HG02763 (cell line): ENCODE measurements at regions not wholly inside any gene's neighbourhood (a gene's known extent, or its start where the extent isn't known, plus 50 kb on each side); places are given as distances from the start of the nearest gene placed in this dataset.

Experiments used
- ATAC-seq: cut with Tn5 transposase; IDR thresholded peaks from one replicate; pipeline ENCODE4 v1.9.1; 2021; ENCODE audit warnings: mild to moderate bottlenecking, moderate library complexity; ENCODE audit not compliant: unreplicated experiment

DNA sequence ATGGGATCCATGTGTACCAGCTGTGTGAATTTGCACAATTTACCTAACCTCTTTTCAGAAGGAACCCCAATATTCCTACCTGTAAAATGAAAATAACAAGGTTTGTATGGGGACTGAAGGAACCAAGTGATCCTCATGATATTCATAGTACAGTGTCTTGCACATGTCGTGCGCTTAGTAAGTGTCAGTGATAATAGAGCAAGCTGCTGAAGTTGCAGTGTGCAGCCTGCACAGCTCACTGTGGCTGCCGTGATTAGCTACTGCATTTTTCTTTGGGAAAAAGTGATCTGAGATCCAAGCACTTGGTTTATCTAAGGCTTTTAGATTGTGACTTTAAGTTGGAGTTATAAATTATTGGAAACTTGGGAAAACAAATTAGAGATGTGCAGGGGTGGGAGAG, 135.9 kb upstream of the FRY start:
- ATAC-seq: no peak

- ATAC-seq: no peak
Observed at GRCh38 chr13:31896427-31896826, 135.1 kb upstream of the FRY start.

DNA sequence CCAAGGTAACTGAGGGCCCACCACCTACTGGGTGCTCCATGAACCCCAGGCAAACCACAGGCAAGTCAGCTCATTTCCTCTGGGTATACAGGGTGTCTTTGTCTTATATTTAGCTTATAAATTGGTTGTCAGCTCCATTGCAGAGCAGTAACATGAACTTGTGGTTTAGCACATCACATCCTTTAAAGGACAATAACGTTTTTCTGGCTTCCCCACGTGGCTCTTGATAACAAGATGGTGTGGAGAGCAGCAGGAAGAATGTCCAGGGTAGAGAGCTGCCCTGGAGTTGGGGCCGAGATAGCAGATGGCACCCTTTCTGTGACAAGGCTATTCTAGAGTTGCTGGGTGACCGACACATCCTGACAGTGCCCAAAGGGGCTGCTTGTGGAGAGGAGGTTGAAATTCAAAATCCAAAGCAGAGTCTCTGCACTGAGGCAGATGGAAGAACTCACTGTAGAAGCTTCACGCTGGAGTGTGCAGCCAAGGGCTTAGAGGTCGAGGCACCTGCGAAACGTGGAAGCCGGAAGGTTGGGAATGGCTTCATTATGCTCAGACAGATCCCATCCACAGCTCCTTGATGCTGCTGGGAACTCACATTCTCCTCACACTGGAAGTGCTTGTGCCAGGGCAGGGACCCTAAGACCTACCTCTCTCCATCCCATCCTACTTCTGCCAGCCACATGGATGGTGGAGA, 133.0 kb upstream of the FRY start:
- no peak for ATAC-seq

- ATAC-seq: no peak
Observed at GRCh38 chr13:31901985-31902384, 129.6 kb upstream of the FRY start.

- no peak for ATAC-seq
Observed at GRCh38 chr13:31903111-31903815, 128.3 kb upstream of the FRY start.

GRCh38 chr13:31904941-31905824, 126.4 kb upstream of the FRY start:
- ATAC-seq: no peak

GRCh38 chr13:31905961-31906360, 125.6 kb upstream of the FRY start:
- no peak for ATAC-seq

- no peak for ATAC-seq
Observed at GRCh38 chr13:31908696-31909411, 122.7 kb upstream of the FRY start.

DNA sequence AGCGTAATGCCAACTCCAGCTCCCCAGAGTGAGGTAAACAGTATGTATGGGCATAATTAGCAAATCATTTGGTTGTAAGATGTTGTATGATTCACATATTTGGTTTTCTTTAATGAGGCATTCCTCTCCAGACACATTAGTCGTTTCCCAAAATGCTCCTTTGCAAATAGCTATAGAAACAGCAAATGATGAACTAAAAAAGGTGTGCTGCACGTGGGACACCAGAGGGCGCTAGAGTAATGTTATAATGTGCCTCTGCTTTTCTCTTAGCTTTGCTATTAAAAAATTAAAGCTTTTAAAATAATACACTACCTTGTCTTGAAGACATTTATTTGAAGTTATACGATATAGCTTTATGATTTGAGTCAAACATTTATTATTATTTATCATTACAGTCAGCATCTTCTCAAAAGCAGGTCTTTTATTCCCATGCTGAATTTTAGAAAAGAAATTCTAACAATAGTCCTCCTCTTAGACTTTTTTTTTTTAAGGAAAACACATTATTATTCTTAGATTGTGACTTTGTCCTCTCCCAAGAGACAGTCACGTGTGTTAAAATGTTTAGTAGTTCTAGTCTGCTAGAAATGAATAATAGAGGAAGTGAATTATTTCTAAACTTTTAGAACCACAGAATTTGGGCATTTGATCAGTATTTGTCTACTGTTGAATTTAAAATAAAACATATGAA, 121.6 kb upstream of the FRY start:
- ATAC-seq: no peak

- ATAC-seq: no peak
Observed at GRCh38 chr13:31910633-31911032, 120.9 kb upstream of the FRY start.

DNA sequence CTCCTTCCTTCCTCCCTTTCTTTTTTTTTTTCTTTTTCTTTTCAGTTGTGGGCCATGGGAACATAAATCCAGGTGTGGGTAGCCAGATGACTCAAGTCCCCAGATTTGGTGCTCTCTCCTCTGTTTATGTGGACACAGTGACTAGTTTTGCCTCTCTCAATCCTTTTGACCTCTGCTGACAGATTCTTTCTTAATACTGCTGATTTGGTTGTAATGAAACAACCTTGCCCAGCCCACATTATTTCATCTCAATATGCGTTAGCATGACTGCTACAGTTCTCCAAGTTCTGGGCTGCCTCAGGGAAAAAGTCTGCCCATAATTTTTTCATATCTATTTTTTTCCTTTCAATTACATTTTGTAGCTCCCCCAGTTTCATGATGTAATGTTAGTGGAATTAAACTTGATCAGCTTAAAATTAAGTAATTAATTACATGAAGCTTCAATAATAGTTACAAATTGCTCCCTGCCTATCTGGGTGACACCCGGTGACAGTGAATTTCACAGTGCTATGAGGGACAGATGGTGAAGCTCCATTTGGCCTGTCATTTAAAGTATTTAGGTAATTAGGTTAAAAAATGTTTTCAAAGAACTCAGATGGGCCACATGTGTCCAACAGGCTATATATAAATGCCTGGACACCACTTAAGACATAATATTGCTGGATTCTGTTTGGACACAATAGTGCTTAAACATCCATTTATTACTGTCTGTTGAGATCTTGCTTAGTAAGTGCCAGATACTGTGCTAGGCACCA, 118.8 kb upstream of the FRY start:
- no peak for ATAC-seq

DNA sequence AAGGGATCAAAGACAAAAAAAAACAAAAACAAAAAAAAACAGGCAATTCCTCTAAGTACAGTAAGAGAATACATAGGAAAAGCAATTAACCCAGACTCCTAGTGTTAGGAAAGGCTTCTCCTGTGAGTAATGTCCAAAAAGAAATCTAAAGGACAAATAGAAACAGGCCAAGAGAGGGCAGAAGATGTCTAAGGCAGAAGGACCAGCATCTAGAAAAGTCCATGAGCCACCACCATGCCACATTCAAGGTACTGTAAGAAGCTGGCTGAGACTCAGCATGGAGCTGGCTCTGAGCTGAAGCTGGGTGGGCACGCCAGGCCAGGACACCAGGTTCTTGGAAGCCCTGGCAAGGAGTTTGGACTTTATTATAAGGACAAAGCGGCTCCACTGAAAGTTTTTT, 118.1 kb upstream of the FRY start:
- ATAC-seq: no peak

DNA sequence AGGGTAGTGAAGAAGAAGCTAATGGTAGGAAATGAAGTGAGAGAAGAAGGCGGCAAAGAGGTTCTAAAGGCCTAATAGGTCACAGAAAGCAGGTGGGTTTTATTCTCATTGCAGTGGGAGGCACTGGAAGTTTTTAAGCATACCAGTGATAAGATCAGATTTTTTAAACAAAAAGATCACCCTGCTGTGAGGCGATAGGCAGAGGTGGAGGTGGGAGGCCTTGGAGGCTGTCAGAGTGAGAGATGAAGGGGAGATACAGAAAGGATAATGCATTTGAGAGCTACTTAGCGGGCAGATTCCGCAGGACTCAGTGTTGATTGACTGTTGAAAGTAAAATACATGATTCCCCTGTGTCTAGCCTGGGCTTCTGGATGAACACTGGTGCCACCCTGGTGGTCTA, 116.7 kb upstream of the FRY start:
- no peak for ATAC-seq

DNA sequence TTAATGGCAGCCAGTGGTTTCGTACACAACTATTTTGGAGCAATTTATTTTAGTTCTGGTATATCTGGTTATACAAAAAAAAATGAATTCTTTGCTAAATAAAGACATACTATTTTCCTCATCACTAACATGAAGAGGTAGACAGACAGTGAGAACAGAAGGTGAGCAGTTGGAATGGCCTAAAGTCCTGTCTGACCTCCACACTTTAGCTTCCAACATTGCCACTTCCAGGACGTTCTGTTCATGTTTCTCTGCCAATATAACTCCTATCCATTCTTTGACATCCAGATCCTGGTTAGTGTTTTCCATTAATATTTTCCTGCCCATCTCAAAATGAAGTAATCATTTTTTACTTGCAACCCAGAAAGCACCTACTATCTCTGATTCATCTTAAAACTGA, 112.9 kb upstream of the FRY start:
- ATAC-seq: no peak

GRCh38 chr13:31919241-31919640, 112.3 kb upstream of the FRY start:
- no peak for ATAC-seq

- ATAC-seq: no peak
Observed at GRCh38 chr13:31919971-31920726, 111.4 kb upstream of the FRY start.

DNA sequence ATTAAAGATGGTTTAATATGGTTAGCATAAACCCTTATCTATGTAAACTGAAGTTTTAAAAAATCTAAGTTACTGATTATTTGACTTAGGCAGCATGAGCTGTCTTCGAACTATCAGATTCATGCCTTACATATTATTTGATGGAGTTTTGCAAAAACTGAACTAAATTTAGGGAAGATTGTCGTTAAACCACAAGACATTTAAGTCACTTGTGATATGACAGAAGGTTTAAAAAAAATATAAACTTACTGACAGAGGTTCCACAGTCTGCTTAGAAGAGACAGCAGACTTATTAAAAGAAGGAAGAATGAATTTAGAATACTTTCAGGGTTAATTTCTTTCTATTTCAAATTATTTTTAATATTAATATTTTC, 110.9 kb upstream of the FRY start:
- ATAC-seq: no peak

DNA sequence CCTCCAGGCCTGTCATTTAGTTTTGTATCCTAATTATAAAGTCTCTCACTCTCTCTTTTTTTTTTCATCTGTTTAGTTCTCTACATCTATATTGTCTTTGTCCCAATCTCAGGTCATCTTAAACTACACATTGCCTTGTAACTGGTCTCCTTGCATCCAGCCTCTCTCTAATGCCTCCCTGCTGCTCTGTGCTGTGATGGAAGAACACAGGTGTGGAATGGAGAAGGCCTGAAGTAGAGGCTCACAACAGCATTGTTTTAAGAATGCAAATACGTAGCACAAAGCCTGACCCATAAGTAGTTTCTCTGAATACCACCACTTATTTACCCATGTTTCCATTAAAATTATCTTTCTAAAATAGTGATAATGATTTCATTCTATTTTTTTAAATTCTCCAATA, 108.8 kb upstream of the FRY start:
- no peak for ATAC-seq

- ATAC-seq: no peak
Observed at GRCh38 chr13:31923134-31923763, 108.3 kb upstream of the FRY start.
